H1 (cell line): ENCODE measurements at regions not wholly inside any gene's neighbourhood (a gene's known extent, or its start where the extent isn't known, plus 50 kb on each side); places are given as distances from the start of the nearest gene placed in this dataset.

Source experiments
- CTCF ChIA-PET: fragments of 300-600 bp; sonication (Branson Sonifier 250); formaldehyde crosslinking; loops from one replicate; lab custom pipeline; 2021; ENCODE audit not compliant: partially characterized antibody; lab: Charles Lee
- POLR2A ChIA-PET: fragments of 300-600 bp; sonication (Branson Sonifier 250); formaldehyde crosslinking; loops from one replicate; lab custom pipeline; 2021; ENCODE audit warnings: inconsistent platforms; ENCODE audit not compliant: partially characterized antibody; lab: Charles Lee
- DNase-seq, 2 experiments: peaks; one replicate each; pipeline versions ENCODE4 v3.0.0 to v3.0.0-alpha.2; 2010 to 2022; ENCODE audit warnings: low spot score in 2 of 2, low read depth in 1 of 2, mixed read lengths in 1 of 2
- FAIRE-seq: peaks from 2 replicates; lab custom pipeline; 2011; peaks lifted over from hg19 to GRCh38; lab: Jason Lieb, UNC
- H2AFZ ChIP-seq: 2 replicates; pipeline ENCODE4 v1.8.1; 2012; ENCODE audit warnings: low read length, inconsistent platforms
- H2AK5ac ChIP-seq: 2 replicates; pipeline ENCODE4 v1.6.1; 2013; ENCODE audit warnings: low read depth, low read length
- H2BK120ac ChIP-seq: replicated peaks from 2 replicates; pipeline ENCODE3; 2013; ENCODE audit warnings: low read depth, low read length, inconsistent platforms
- H2BK12ac ChIP-seq: 2 replicates; pipeline ENCODE4 v1.6.1; 2013; ENCODE audit warnings: low read depth, low read length
- H2BK15ac ChIP-seq: 2 replicates; pipeline ENCODE4 v1.6.1; 2013; ENCODE audit warnings: low read length
- H2BK20ac ChIP-seq: 2 replicates; pipeline ENCODE4 v1.6.1; 2013; ENCODE audit warnings: low read length
- H2BK5ac ChIP-seq: 2 replicates; pipeline ENCODE4 v1.6.1; 2013; ENCODE audit warnings: low read depth, low read length
- H3K14ac ChIP-seq: 2 replicates; pipeline ENCODE4 v1.6.1; 2013; ENCODE audit warnings: inconsistent platforms; ENCODE audit not compliant: insufficient read length
- H3K18ac ChIP-seq: 2 replicates; pipeline ENCODE4 v1.6.1; 2013; ENCODE audit warnings: low read length; ENCODE audit errors: extremely low read depth
- H3K23ac ChIP-seq: 2 replicates; pipeline ENCODE4 v1.6.1; 2013; ENCODE audit warnings: inconsistent platforms; ENCODE audit not compliant: insufficient read length
- H3K23me2 ChIP-seq: 2 replicates; pipeline ENCODE4 v1.6.1; 2013; ENCODE audit warnings: low read depth, low read length
- H3K27ac ChIP-seq: 2 replicates; pipeline ENCODE4 v1.6.1; 2011; ENCODE audit warnings: low read depth, low read length, inconsistent platforms
- H3K27me3 ChIP-seq, 4 experiments: replicated peaks in 1 of 4; 1 replicate in 1 of 4; 2 replicates in 3 of 4; pipeline versions ENCODE4 v1.6.1 to v1.8.1; 2011 to 2013; ENCODE audit warnings: low read length in 3 of 4, mild to moderate bottlenecking in 3 of 4, inconsistent platforms in 2 of 4, mixed read lengths in 2 of 4, moderate library complexity in 1 of 4; ENCODE audit not compliant: control insufficient read depth in 3 of 4, insufficient read depth in 3 of 4; ENCODE audit errors: extremely low read depth in 1 of 4
- H3K36me3 ChIP-seq, 4 experiments: 2 replicates each; pipeline versions ENCODE4 v1.6.1 to v1.8.1; 2011 to 2013; ENCODE audit warnings: mild to moderate bottlenecking in 4 of 4, low read length in 3 of 4, moderate library complexity in 2 of 4, control low read depth in 1 of 4, inconsistent platforms in 1 of 4; ENCODE audit not compliant: insufficient read depth in 4 of 4, control insufficient read depth in 2 of 4
- H3K4ac ChIP-seq: replicated peaks from 2 replicates; pipeline ENCODE3; 2013; ENCODE audit warnings: low read length, low read depth, mixed read lengths, inconsistent platforms; ENCODE audit not compliant: insufficient read length
- H3K4me1 ChIP-seq, 4 experiments: replicated peaks in 1 of 4; 1 replicate in 1 of 4; 2 replicates in 3 of 4; pipeline versions ENCODE4 v1.6.1 to v1.8.1; 2011 to 2013; ENCODE audit warnings: low read length in 3 of 4, inconsistent platforms in 2 of 4, mixed read lengths in 1 of 4; ENCODE audit not compliant: insufficient read depth in 4 of 4, control insufficient read depth in 3 of 4
- H3K4me2 ChIP-seq, 2 experiments: 2 replicates each; pipeline versions ENCODE4 v1.6.1 to v1.8.1; 2011 to 2013; ENCODE audit warnings: low read depth in 2 of 2, low read length in 2 of 2, control low read depth in 1 of 2, inconsistent platforms in 1 of 2, mild to moderate bottlenecking in 1 of 2; ENCODE audit not compliant: insufficient read depth in 1 of 2
- H3K4me3 ChIP-seq, 4 experiments: fragments of 200-600, 300-600 bp in 1 of 4; sonication (generic), shearing (Covaris generic), sonication (Bioruptor Twin) in 1 of 4; 2 replicates each; pipeline versions ENCODE4 v1.5.1 to v1.8.1; 2011 to 2016; ENCODE audit warnings: low read length in 4 of 4, low read depth in 3 of 4, control low read depth in 2 of 4, inconsistent platforms in 2 of 4, mild to moderate bottlenecking in 2 of 4, mixed read lengths in 1 of 4, moderate library complexity in 1 of 4; ENCODE audit not compliant: insufficient read depth in 2 of 4; ENCODE audit errors: extremely low read depth in 1 of 4
- H3K56ac ChIP-seq: replicated peaks from 2 replicates; pipeline ENCODE3; 2013; ENCODE audit warnings: low read depth, mild to moderate bottlenecking, mixed read lengths, low read length, inconsistent platforms; ENCODE audit not compliant: insufficient read length
- H3K79me1 ChIP-seq: 2 replicates; pipeline ENCODE4 v1.6.1; 2013; ENCODE audit warnings: low read depth, low read length, control low read depth
- H3K79me2 ChIP-seq, 2 experiments: 2 replicates each; pipeline versions ENCODE4 v1.6.1 to v1.8.1; 2012 to 2013; ENCODE audit warnings: low read length in 2 of 2, mild to moderate bottlenecking in 2 of 2, inconsistent platforms in 1 of 2; ENCODE audit not compliant: insufficient read depth in 2 of 2, control insufficient read depth in 1 of 2
- H3K9ac ChIP-seq, 4 experiments: replicated peaks in 1 of 4; 1 replicate in 1 of 4; 2 replicates in 3 of 4; pipeline versions ENCODE4 v1.6.1 to v1.8.1; 2011 to 2013; ENCODE audit warnings: low read depth in 3 of 4, low read length in 3 of 4, control low read depth in 2 of 4, mild to moderate bottlenecking in 2 of 4, moderate library complexity in 2 of 4, inconsistent platforms in 1 of 4; ENCODE audit errors: extremely low read depth in 1 of 4
- H3K9me3 ChIP-seq, 2 experiments: 2 replicates each; pipeline versions ENCODE4 v1.6.1 to v1.8.1; 2012 to 2013; ENCODE audit warnings: mild to moderate bottlenecking in 2 of 2, moderate library complexity in 2 of 2, control low read depth in 1 of 2, inconsistent platforms in 1 of 2, low read depth in 1 of 2, low read length in 1 of 2, mixed read lengths in 1 of 2; ENCODE audit not compliant: insufficient read depth in 2 of 2
- H4K20me1 ChIP-seq, 2 experiments: replicated peaks in 1 of 2; 2 replicates each; pipeline versions ENCODE3 to v1.8.1; 2011 to 2013; ENCODE audit warnings: inconsistent platforms in 2 of 2, low read length in 2 of 2, mild to moderate bottlenecking in 1 of 2; ENCODE audit not compliant: insufficient read depth in 2 of 2, control insufficient read depth in 1 of 2
- H4K5ac ChIP-seq: 2 replicates; pipeline ENCODE4 v1.6.1; 2013; ENCODE audit warnings: low read length, low read depth, mixed read lengths, inconsistent platforms; ENCODE audit not compliant: insufficient read length
- H4K8ac ChIP-seq: 2 replicates; pipeline ENCODE4 v1.8.0; 2013; ENCODE audit warnings: mild to moderate bottlenecking, moderate library complexity, low read length, inconsistent platforms; ENCODE audit not compliant: insufficient read depth; ENCODE audit errors: extremely low read depth
- H4K91ac ChIP-seq: replicated peaks from 2 replicates; pipeline ENCODE3; 2013; ENCODE audit warnings: low read length, mixed read lengths, inconsistent platforms; ENCODE audit not compliant: insufficient read length
- BACH1 ChIP-seq: IDR thresholded peaks from 2 replicates; pipeline ENCODE4 v1.6.1; 2012; ENCODE audit warnings: low read length, improper control_type of control experiment
- CEBPB ChIP-seq: IDR thresholded peaks from 2 replicates; pipeline ENCODE4 v1.6.1; 2012; ENCODE audit warnings: low read depth, low read length
- GABPA ChIP-seq: IDR thresholded peaks from 2 replicates; pipeline ENCODE4 v1.6.1; 2011; ENCODE audit warnings: mild to moderate bottlenecking, low read length, moderate library complexity, borderline replicate concordance; ENCODE audit not compliant: insufficient read depth
- HDAC2 ChIP-seq, 2 experiments: fragments of 300-600 bp in 1 of 2; sonication (generic) in 1 of 2; IDR thresholded peaks; 2 replicates each; pipeline ENCODE4 v1.6.1; 2011 to 2012; ENCODE audit warnings: low read depth in 2 of 2, low read length in 2 of 2, mild to moderate bottlenecking in 2 of 2, moderate library complexity in 2 of 2, borderline replicate concordance in 1 of 2, inconsistent platforms in 1 of 2
- KDM1A ChIP-seq: fragments of 200-600, 300-600 bp; sonication (generic); IDR thresholded peaks from 2 replicates; pipeline ENCODE4 v1.7.1; 2016; ENCODE audit warnings: mild to moderate bottlenecking, low read length, borderline replicate concordance
- POLR2AphosphoS5 ChIP-seq: IDR thresholded peaks from 2 replicates; pipeline ENCODE4 v1.6.1; 2011; ENCODE audit warnings: low read depth, low read length
- RAD21 ChIP-seq, 2 experiments: IDR thresholded peaks in 1 of 2; conservative IDR thresholded peaks in 1 of 2; 2 replicates each; pipeline ENCODE4 v1.6.1; 2011; ENCODE audit warnings: low read depth in 2 of 2, low read length in 2 of 2, improper control_type of control experiment in 1 of 2, inconsistent platforms in 1 of 2, mild to moderate bottlenecking in 1 of 2, moderate library complexity in 1 of 2
- WGBS, 2 experiments: shearing (Covaris generic) in 1 of 2; methylation state at CpG; one replicate each; pipeline versions ENCODE4 v1.1.6 to v1.1.7; 2013 to 2015; ENCODE audit warnings: low lambda C conversion rate in 2 of 2, mixed read lengths in 2 of 2, inconsistent platforms in 1 of 2, low coverage in 1 of 2, missing lambda C conversion rate in 1 of 2; ENCODE audit not compliant: insufficient replicate concordance in 2 of 2, insufficient coverage in 1 of 2, insufficient read length in 1 of 2; ENCODE audit errors: extremely low coverage in 1 of 2, missing lambda C conversion rate in 1 of 2; 5-methylcytosine and 5-hydroxymethylcytosine counted together
- TF ChIP-seq, protein P1 (sequence below), 3 experiments: IDR thresholded peaks; 1 replicate in 2 of 3; 2 replicates in 1 of 3; pipeline versions ENCODE4 v1.5.1 to v1.6.1; 2011; ENCODE audit warnings: low read length in 3 of 3, mild to moderate bottlenecking in 3 of 3, inconsistent platforms in 2 of 3, low read depth in 1 of 3, moderate library complexity in 1 of 3; ENCODE audit not compliant: insufficient read depth in 1 of 3; ENCODE audit errors: control extremely low read depth in 1 of 3

DNA sequence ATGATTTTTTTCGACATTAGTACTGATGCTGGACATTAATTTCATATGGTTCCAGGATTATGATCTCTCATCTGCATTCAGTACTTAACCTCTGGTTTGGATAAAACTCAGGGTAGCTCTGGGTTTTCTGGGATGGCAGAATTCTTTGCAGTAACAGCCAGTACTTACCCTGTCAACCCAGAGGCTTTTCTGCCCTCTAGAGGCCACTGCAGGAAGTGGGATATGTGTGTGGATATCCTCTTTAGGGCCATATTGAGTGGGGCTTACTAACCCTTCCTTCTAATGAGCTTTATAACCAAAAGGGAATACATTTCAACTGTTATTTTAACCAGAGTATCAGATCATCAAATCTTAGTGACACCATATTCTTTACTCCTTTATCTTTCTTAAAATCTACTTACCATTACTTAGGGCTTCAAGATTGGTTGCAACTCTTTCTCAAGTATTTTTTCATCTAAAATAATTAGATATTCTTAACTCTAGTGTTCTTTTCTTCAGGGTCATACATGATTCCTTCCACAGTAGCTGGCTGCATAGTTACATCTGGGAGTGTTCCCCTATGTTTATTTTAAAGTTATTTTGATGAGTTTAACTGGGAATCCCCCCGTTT, 488.0 kb upstream of the STXBP6 start:
- Histone ChIP-seq H3K18ac (no peak overlapping the region), H3K9me3 (no peaks in the 10 kb centered on the region), H3K4me3 (no peak overlapping the region), H4K8ac (no peak overlapping the region), H2BK120ac (no peak overlapping the region), H3K4me2 (no peak overlapping the region), H3K79me1 (no peaks in the 10 kb centered on the region), H4K91ac (no peak overlapping the region), H3K23ac (no peak overlapping the region), H3K79me2 (no peaks in the 10 kb centered on the region), H3K56ac (no peak overlapping the region), H2BK5ac (no peak overlapping the region), H2AFZ (no peak overlapping the region), H3K23me2 (no peaks in the 10 kb centered on the region), H3K27me3 (no peaks in the 10 kb centered on the region), H2BK12ac (no peak overlapping the region), H2BK20ac (no peak overlapping the region; the same call in 1 of the 2 replicates), H3K4me1 (no peaks in the 10 kb centered on the region), H4K20me1 (no peaks in the 10 kb centered on the region), H3K36me3 (no peaks in the 10 kb centered on the region), H3K9ac (no peak overlapping the region), H3K4ac (no peak overlapping the region), H2AK5ac (no peak overlapping the region), H2BK15ac (no peak overlapping the region), H4K5ac (no peak overlapping the region), H3K14ac (no peak overlapping the region), H3K27ac (no peak overlapping the region)
- DNase-seq = peak; percentile 31 to 75
- ChIA-PET CTCF (interaction anchor here (0.5 to 7.2 kb wide), 42 partner anchors 9 to 985 kb away, joined by 3 to 50 read pairs (median 4); no protein-coding TSS in a partner anchor), POLR2A (interaction anchor here (1.0 kb wide), 1 partner anchor 345 kb away, joined by 3 read pairs; no protein-coding TSS in a partner anchor)
- FAIRE-seq = peak; percentile 70
- TF ChIP-seq CEBPB (no peak), GABPA (no peak), KDM1A (no peak), POLR2AphosphoS5 (no peak), RAD21 (IDR thresholded peaks at IDR 0.05 in 1 of 2, conservative IDR thresholded peaks at IDR 0.05 in 1 of 2; ENCODE audit: low read depth in 2 of 2, low read length in 2 of 2) (peak; percentile 78 to 87), HDAC2 (IDR thresholded peaks at IDR 0.05; ENCODE audit: borderline replicate concordance in 1 of 2, low read depth in 2 of 2, low read length in 2 of 2) (no peak), BACH1 (no peak)
- TF ChIP-seq, protein P1, sequence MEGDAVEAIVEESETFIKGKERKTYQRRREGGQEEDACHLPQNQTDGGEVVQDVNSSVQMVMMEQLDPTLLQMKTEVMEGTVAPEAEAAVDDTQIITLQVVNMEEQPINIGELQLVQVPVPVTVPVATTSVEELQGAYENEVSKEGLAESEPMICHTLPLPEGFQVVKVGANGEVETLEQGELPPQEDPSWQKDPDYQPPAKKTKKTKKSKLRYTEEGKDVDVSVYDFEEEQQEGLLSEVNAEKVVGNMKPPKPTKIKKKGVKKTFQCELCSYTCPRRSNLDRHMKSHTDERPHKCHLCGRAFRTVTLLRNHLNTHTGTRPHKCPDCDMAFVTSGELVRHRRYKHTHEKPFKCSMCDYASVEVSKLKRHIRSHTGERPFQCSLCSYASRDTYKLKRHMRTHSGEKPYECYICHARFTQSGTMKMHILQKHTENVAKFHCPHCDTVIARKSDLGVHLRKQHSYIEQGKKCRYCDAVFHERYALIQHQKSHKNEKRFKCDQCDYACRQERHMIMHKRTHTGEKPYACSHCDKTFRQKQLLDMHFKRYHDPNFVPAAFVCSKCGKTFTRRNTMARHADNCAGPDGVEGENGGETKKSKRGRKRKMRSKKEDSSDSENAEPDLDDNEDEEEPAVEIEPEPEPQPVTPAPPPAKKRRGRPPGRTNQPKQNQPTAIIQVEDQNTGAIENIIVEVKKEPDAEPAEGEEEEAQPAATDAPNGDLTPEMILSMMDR (IDR thresholded peaks at IDR 0.05; ENCODE audit: control extremely low read depth in 1 of 3, insufficient read depth in 1 of 3, low read depth in 1 of 3, low read length in 3 of 3) = peak; percentile 34 to 81 (median 73)
- WGBS, 2 experiments = 74% methylated on average over 2 of the region's 2 CpGs; no CpG with 5 or more reads in 1 of the 2 experiments
